Bone marrow (tissue), 2 donors: ENCODE measurements at regions not wholly inside any gene's neighbourhood (a gene's known extent, or its start where the extent isn't known, plus 50 kb on each side); places are given as distances from the start of the nearest gene placed in this dataset.

Source experiments
- DNase-seq, 2 donors: peaks; one replicate each; lab custom pipeline; 2025; lab: John Stamatoyannopoulos, UW

GRCh38 chr5:133769842-133770241 is 157.5 kb upstream of the FSTL4 start:
- DNase-seq = no peak

- DNase-seq = no peak
Measured at GRCh38 chr5:133763744-133764143, 151.4 kb upstream of the FSTL4 start.

GRCh38 chr5:133761632-133762031 is 149.3 kb upstream of the FSTL4 start:
- DNase-seq = no peak

DNA sequence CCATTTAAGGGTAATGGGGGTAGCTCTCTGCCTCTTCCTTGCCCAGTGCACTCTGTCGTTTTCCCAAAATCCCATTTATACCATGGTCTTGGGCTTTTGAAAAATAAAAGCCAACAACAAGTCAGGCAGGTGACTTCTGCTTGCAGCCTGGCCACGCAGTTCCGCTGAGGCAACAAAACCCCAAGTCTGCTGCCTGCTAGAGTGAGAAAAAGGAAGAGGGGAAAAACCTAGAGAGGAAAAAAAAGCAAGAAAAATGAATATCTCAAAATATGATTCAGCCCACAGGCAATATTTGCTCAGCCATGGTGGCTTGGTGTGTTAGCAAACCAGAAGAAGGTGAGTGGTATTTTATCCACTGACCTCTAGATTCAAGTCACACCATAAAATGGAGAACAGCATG is 148.2 kb upstream of the FSTL4 start:
- no peak for DNase-seq

DNA sequence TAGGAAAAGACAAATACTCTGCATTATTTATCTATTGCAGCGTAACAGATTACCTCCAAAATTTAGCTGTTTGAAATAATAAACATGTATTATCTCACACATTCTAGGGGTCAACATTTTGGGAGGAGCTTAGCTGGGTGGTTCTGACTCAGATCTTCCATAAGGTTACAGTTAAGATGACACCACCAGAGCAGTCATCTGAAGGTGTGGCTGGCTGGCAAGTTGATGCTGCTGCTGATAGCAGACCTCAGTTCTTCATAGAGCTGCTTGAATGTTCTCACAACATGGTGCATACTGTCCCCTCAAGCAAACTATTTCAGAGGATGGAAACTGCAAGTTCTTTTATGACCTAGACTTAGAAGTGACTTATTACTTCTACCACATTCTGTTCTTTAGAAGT is 146.3 kb upstream of the FSTL4 start:
- DNase-seq = no peak

GRCh38 chr5:133757396-133757945 is 145.1 kb upstream of the FSTL4 start:
- DNase-seq = no peak

- no peak for DNase-seq
Measured at GRCh38 chr5:133756756-133757155, 144.4 kb upstream of the FSTL4 start.

DNA sequence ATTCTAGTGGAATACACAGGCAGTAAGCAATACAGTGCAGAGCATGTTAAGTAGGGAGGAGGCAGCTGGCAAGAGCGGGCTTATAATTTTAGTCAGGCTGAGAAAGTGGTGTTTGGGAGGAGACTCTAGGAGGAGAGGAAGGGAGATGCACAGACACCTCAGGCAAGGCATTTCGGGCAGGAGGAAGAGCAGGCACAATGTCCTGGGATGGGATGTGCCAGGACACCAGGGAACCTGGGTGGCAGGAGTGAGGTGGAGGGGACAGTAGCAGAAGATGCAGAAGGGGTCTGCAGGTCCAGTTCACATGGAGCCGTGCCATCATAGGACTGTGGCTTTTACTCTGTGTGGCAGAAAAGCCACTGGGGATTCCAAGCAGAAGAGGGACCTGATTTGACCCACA is 143.7 kb upstream of the FSTL4 start:
- no peak for DNase-seq

- DNase-seq = no peak
Measured at GRCh38 chr5:133754575-133755169, 142.3 kb upstream of the FSTL4 start.

GRCh38 chr5:133753856-133754255 is 141.5 kb upstream of the FSTL4 start:
- DNase-seq = no peak

DNA sequence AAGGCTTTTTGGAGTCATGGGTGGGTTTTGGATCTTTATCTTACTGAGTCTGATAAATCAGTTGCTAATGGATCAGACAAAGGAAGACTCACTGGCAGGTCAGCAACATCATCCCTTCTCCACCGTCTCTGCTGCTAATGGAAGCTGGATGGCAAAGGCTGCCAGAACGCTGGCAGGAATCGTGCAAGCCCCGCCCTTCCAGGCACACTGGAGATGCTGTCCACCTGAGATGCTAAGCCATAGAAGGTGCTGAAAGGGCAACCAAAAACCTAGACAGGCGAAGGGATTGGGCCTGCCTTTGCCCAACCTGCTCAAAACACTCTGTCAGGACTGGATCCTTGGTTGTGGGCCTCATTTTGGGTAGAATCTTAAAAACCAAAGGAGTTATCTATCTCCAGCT is 139.5 kb upstream of the FSTL4 start:
- DNase-seq = no peak

DNA sequence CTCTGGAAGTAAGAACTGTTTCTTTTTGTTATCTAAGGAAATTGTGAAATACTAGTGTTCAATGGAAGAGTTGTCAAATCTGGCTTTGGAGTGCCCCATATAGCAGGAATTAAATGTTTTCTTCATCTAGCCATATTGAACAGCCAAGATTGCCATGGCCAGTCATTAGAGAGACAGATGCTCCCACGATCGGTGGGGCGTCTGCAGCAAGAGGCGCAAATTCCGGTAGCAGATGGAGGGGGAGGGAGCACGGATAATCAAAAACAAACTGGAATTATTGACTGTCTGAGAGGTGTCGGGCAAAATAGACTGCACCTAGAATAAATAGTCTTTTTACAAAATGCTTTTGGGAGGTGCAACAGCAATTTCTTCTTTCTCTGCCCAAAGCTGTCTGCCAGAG is 139.1 kb upstream of the FSTL4 start:
- DNase-seq = no peak

DNA sequence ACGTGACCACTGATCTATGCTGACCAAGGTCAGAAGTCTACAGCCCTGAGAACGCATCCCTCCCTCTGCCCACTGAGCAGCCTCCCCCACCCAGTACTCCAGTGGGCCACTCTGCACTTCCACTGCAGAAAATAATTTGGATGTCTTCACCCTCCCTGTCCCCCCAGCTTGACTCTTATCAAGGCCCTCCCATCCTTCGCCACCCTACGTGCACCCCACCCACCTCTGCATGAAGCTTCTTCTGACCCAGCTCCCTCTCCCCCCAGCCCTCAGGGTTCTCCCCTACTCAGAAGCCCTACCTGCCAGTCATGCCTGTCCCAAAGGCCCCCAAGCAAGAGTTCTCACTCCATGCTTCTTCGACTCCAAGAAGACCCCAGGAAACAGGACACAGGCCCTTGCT is 138.5 kb upstream of the FSTL4 start:
- no peak for DNase-seq

- no peak for DNase-seq
Measured at GRCh38 chr5:133750356-133750755, 138.0 kb upstream of the FSTL4 start.

DNA sequence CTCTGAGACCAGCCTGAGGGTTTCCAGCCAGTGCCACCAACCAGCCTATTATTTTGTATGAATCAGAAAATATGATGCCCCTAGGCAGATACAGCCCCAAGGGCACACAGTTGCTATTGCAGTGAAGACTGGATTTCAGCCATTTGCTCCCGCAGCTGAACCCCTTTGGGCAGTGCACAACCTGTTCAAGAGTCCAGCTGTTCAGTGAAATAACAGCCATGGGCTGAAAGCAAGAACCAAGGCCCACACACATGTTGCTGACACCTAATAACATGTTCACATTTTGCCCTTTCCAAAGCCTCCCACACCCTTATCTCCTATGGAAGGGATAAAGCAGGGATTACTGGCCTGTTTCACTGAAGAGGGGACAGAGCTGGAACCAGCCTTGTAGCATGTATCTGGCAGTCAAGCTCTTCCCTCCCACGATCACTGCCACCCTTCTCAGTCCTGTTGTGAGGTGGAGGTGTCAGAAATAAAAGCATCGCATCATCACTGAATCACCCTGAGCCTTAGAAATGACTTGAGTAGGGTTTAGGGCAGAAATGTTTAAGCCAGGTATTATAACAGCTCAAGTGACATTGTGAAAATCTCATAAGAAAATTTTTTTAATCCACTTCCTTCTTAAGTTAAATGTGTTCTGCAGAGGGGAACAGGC is 137.1 kb upstream of the FSTL4 start:
- DNase-seq = no peak

DNA sequence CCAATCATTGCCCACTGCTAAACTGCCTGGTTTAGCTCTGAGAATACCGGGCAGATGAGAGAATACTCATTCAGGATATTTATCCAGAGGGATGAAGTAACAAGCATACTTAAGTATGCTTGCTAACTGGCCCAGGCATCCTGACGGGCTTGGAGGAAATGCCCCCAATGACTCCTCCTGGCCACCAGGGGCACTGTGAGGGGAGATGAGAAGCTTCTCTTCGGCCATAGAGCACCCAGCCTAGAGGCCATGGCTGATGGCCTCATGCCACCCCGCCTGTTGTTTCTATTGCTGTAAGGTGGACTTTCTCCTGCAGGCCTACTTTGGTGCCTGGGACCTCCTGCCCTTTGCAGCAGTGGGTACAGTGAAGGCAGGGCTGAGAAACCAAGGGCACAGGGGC is 134.5 kb upstream of the FSTL4 start:
- DNase-seq = no peak

GRCh38 chr5:133744960-133745308 is 132.6 kb upstream of the FSTL4 start:
- no peak for DNase-seq

DNA sequence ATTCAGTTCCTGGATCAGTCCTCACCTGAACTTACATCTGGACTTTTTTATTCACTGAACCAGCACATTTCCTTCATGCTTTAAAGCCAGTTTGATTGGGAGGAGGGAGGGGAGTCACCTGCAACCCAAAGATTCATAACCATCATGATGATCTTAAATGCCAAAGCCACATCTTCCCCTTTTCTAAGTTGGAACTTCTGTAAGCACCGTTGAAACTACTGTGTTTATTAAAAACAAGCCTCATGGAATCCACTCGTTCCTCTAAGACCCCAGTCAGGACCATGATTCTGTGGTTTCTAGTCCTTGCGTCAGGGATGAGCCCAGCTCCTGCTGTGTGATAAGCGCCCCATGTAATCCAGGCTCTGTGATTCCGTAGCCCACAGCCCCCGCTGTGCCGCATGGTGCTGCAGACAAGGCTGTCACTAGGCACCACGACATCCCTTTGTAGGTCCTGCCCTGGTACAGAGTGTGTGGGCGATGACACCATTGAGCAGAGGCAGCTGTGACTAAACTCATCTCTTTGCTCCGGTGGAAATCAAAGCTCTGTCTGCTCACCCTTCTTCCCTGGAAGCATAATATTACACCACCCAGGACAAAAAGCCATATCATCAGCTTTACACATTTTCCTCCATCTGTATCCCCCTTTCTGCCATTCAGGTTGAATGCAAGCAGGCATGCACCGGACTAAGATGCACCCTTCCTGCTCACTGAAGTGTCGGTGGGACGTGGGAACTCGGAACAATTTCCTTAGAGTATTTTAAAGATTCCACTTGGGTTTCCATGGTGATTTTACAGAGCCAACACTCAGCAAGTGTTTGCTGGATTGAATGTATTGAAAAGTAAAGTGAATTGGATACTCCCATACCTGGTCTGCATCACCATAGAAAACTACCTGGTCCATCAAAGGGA is 132.0 kb upstream of the FSTL4 start:
- DNase-seq = no peak

- no peak for DNase-seq
Measured at GRCh38 chr5:133742431-133742988, 130.2 kb upstream of the FSTL4 start.

DNA sequence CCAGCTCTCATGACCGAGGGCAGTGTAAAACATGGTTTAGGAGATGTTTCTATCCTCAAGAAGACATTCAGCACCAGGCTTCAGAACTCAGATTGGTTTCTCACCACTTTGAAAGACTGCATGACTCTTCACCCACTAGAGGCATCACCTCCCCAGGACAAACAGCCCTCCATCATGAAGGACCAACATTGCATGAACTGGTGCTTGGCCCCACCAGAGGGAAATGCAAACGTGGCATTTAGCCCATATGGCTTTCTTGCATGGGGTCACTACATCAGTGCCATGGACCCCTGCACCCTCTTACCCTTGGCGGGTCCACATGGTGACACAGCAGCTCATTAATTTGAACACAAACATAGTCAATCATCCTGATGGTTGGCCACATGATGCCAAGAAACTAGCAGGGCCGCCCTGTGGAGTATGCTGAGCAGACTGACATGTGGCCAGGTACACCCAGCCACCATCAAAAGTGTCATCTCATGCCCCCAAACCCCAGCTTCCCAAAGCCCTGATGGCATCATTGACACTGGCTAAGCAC is 129.5 kb upstream of the FSTL4 start:
- DNase-seq = no peak

DNA sequence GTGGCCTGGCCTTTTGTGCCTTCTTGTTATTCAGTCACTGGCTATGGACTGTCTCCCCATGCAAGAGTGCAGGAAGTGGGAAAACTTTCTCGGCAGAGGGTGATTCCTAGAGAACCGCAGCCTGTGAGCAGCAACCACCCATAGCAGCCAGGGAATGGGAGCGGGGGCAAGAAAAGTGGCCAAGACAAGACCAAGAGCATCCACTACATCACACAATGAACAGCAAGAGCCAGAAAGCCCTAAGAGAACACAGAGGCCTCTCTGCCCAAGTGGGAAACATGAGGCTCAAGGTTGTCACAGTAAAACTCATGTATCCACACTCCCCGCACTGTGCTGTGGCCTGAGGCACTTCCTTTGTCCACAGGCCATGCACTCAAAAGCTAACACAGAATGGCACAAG is 129.1 kb upstream of the FSTL4 start:
- no peak for DNase-seq

GRCh38 chr5:133739181-133739780 is 126.9 kb upstream of the FSTL4 start:
- DNase-seq = no peak
